DOHH2 (cell line): ENCODE measurements at regions not wholly inside any gene's neighbourhood (a gene's known extent, or its start where the extent isn't known, plus 50 kb on each side); places are given as distances from the start of the nearest gene placed in this dataset.

ENCODE experiments used
- H3F3A ChIP-seq: fragments of 200-600 bp; sonication (generic), shearing (Covaris generic); 2 replicates; pipeline ENCODE4 v1.6.0; 2016; ENCODE audit warnings: antibody characterized with exemption, mild to moderate bottlenecking; ENCODE audit not compliant: control insufficient read depth, insufficient read depth
- H3K27ac ChIP-seq: fragments of 200-600 bp; sonication (generic); 2 replicates; pipeline ENCODE4 v1.5.1; 2014; ENCODE audit warnings: low read depth, mild to moderate bottlenecking, low read length, moderate library complexity
- H3K27me3 ChIP-seq: fragments of 200-600 bp; sonication (generic); 2 replicates; pipeline ENCODE4 v1.6.1; 2014; ENCODE audit warnings: mild to moderate bottlenecking, low read length, mixed read lengths; ENCODE audit not compliant: control insufficient read depth
- H3K36me3 ChIP-seq: fragments of 200-600 bp; sonication (generic); 2 replicates; pipeline ENCODE4 v1.6.1; 2014; ENCODE audit warnings: mild to moderate bottlenecking, low read length, moderate library complexity, mixed read lengths; ENCODE audit not compliant: control insufficient read depth
- H3K4me1 ChIP-seq: fragments of 200-600 bp; sonication (generic); 2 replicates; pipeline ENCODE4 v1.6.1; 2014; ENCODE audit warnings: mild to moderate bottlenecking, low read length, mixed read lengths; ENCODE audit not compliant: control insufficient read depth
- H3K4me2 ChIP-seq: fragments of 200-600 bp; sonication (generic); 2 replicates; pipeline ENCODE4 v1.6.0; 2014; ENCODE audit warnings: mild to moderate bottlenecking, low read length, moderate library complexity
- H3K4me3 ChIP-seq: fragments of 200-600 bp; sonication (generic); 2 replicates; pipeline ENCODE4 v1.5.1; 2014; ENCODE audit warnings: mild to moderate bottlenecking, low read length, mixed read lengths
- H3K79me2 ChIP-seq: fragments of 200-600 bp; sonication (generic); 2 replicates; pipeline ENCODE4 v1.6.1; 2014; ENCODE audit warnings: mild to moderate bottlenecking, low read length, mixed read lengths; ENCODE audit not compliant: control insufficient read depth
- H3K9me2 ChIP-seq: fragments of 200-600 bp; sonication (generic); replicated peaks from 2 replicates; pipeline ENCODE4 v1.6.1; 2014; ENCODE audit warnings: mild to moderate bottlenecking, low read length, mixed read lengths; ENCODE audit not compliant: control insufficient read depth
- H3K9me3 ChIP-seq: fragments of 200-600 bp; sonication (generic); 2 replicates; pipeline ENCODE4 v1.6.1; 2014; ENCODE audit warnings: antibody characterized with exemption, low read length, mixed read lengths; ENCODE audit not compliant: control insufficient read depth, insufficient read depth
- H4K20me1 ChIP-seq: fragments of 200-600 bp; sonication (generic); 2 replicates; pipeline ENCODE4 v1.6.0; 2014; ENCODE audit warnings: low read depth, mild to moderate bottlenecking, antibody characterized with exemption, low read length, moderate library complexity; ENCODE audit not compliant: control insufficient read depth, insufficient read depth
- CTCF ChIP-seq: fragments of 200-600 bp; sonication (generic); IDR thresholded peaks from one replicate; pipeline ENCODE4 v1.5.1; 2014; ENCODE audit warnings: antibody characterized with exemption, mild to moderate bottlenecking, low read depth, low read length; ENCODE audit not compliant: poor library complexity, severe bottlenecking
- EZH2phosphoT487 ChIP-seq: fragments of 200-600 bp; sonication (generic); IDR thresholded peaks from 2 replicates; pipeline ENCODE4 v1.6.1; 2017; ENCODE audit warnings: borderline replicate concordance, mild to moderate bottlenecking, antibody characterized with exemption, low read length, moderate library complexity, mixed read lengths

DNA sequence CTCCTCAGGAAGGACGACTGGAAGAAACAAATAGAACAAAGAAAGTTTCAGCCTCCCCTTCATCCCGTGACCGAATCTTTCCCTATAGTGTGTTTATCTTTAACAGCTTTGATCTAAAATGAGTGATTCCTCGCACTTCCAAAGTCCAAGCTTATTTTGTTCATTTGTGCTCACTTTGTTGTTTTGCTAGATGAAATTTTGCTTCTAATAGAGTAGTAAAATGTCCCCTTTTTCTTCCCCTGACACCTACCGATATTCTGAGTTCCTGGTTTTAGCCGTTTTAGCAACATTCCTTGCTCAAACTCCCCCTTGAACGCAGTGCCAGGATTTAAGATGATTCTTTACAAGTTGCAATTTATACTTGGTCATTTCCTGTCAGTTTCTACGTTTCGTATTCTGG, 204.2 kb downstream of the FGF9 start:
- Histone ChIP-seq H3K4me1 (no peaks in the 10 kb centered on the region), H3K4me3 (no peak overlapping the region), H3K27me3 (no peaks in the 10 kb centered on the region), H3F3A (no peaks in the 10 kb centered on the region), H3K9me2 (no peaks in the 10 kb centered on the region), H4K20me1 (no peaks in the 10 kb centered on the region), H3K79me2 (no peaks in the 10 kb centered on the region), H3K36me3 (no peaks in the 10 kb centered on the region), H3K4me2 (no peak overlapping the region), H3K9me3 (peaks cover 4% of the 10 kb centered on the region; the same call in 1 of the 2 replicates), H3K27ac (no peak overlapping the region)
- no peak for TF ChIP-seq EZH2phosphoT487
- TF ChIP-seq CTCF = no peak

GRCh38 chr13:21879263-21879914, 208.5 kb downstream of the FGF9 start:
- Histone ChIP-seq H3K27me3 (no peaks in the 10 kb centered on the region), H3K4me1 (no peaks in the 10 kb centered on the region), H3K9me3 (peaks cover 4% of the 10 kb centered on the region; the same call in 1 of the 2 replicates), H3K79me2 (no peaks in the 10 kb centered on the region), H3K36me3 (no peaks in the 10 kb centered on the region), H3K4me2 (no peak overlapping the region), H4K20me1 (no peaks in the 10 kb centered on the region), H3K4me3 (no peak overlapping the region), H3F3A (no peaks in the 10 kb centered on the region), H3K9me2 (no peaks in the 10 kb centered on the region), H3K27ac (no peak overlapping the region)
- TF ChIP-seq CTCF = no peak
- TF ChIP-seq EZH2phosphoT487 = no peak

- H3K79me2 ChIP-seq = no peaks in the 10 kb centered on the region
- no peak overlapping the region for H3K27ac ChIP-seq
- H3K9me2 ChIP-seq = no peaks in the 10 kb centered on the region
- no peaks in the 10 kb centered on the region for H3K4me1 ChIP-seq
- no peaks in the 10 kb centered on the region for H4K20me1 ChIP-seq
- no peaks in the 10 kb centered on the region for H3K27me3 ChIP-seq
- no peak overlapping the region for H3K4me3 ChIP-seq
- H3K9me3 ChIP-seq = peaks cover 4% of the 10 kb centered on the region; the same call in 1 of the 2 replicates
- no peaks in the 10 kb centered on the region for H3F3A ChIP-seq
- H3K36me3 ChIP-seq = no peaks in the 10 kb centered on the region
- H3K4me2 ChIP-seq = no peak overlapping the region
- TF ChIP-seq CTCF = no peak
- TF ChIP-seq EZH2phosphoT487 = no peak
These were observed 211.9 kb downstream of the FGF9 start for GRCh38 chr13:21882766-21883165.
